ENCODE measurements at regions not wholly inside any gene's neighbourhood (a gene's known extent, or its start where the extent isn't known, plus 50 kb on each side); places are given as distances from the start of the nearest gene placed in this dataset.

DNA sequence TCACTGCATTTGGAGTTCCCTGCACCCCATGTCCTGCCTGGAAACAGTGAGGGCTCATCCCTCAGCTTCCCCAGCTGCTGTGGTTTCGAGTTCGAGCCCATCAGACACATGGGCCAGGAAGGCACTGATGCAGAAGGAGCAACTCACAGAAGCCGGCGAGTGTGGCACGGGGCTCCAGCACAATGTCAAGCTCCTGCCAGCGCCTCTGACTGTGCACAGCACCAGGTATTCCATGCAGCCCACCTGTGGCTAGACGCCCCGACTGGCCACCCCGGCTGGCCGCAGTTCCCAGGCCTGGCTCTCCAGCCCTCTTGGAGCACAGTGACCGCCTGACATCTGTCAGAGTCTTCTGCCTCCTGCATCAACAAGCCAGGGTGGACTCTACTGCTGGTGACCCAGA, 419.4 kb downstream of the SHANK2 start:
- Histone ChIP-seq H3K4me3 (ENCODE audit: low read depth, low read length) (no peak overlapping the region), H3K36me3 (ENCODE audit: insufficient read depth) (no peaks in the 10 kb centered on the region), H3K4me1 (ENCODE audit: insufficient read depth) (no peaks in the 10 kb centered on the region), H3K27ac (ENCODE audit: low read depth) (no peak overlapping the region)
- 87% methylated on average over 11 of the region's 11 CpGs for WGBS
- no peak for DNase-seq (ENCODE audit: extremely low spot score)

DNA sequence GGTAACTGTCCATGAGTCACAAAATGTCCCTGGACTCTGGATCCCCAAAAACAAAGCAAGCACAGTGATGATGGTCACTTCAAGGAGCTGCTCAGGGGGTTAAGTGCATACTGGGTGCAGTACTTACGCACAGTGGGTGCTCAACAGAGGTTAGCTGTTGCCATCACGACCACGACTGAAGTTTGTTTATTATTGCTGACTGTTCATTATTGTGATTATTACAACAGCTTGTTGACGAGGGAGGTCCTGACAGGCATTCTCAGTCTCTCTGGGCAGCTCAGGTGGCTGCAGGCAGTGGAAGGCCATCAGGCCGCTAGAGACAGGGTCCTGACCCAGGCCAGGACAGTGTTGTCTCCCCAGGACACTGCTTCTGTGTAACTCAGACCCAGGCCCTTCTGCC, 418.8 kb downstream of the SHANK2 start:
- WGBS: 59% methylated on average over 5 of the region's 5 CpGs
- H3K27ac ChIP-seq (ENCODE audit: low read depth): no peak overlapping the region

DNA sequence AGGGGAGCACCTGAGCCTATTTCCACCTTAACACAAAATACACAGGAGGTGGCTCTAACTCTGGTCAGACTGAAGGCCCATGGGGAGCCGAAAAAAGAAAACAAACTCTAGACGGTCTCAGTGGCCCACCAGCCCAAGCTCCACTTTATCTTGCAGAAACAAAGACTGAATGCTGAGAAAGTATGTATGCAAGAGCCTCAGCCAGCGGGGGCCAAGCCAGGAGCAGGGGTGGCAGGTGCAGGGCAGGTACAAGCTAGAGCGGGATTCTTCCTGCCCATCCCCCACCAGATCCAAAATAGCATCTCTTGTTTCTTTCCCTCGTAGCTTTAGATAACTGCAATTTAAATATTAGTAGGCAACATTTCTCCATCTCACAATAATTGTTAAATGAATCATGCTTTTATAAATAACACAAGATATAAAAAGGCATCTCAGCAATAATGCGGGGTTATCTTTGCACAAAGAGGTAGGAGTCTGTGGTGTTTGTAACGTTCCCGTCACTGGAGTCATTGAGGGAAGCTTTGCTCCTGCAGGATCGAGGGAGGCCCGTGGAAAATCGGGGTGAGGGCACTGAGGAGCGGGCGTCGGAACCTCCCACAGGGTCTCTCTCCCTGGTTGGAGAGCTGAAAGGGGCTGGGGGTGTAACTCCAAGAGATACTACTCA, 418.0 kb downstream of the SHANK2 start:
- 52% methylated on average over 14 of the region's 14 CpGs for WGBS
- Histone ChIP-seq H3K4me1 (ENCODE audit: insufficient read depth) (no peaks in the 10 kb centered on the region), H3K27ac (ENCODE audit: low read depth) (no peak overlapping the region), H3K36me3 (ENCODE audit: insufficient read depth) (no peaks in the 10 kb centered on the region), H3K4me3 (ENCODE audit: low read depth, low read length) (no peak overlapping the region)
- DNase-seq (ENCODE audit: extremely low spot score): no peak

More for the DNA sequence above, 418.8 kb downstream of the SHANK2 start:
- DNase-seq (ENCODE audit: extremely low spot score): no peak
- Histone ChIP-seq H3K4me1 (ENCODE audit: insufficient read depth) (no peaks in the 10 kb centered on the region), H3K4me3 (ENCODE audit: low read depth, low read length) (no peak overlapping the region), H3K36me3 (ENCODE audit: insufficient read depth) (no peaks in the 10 kb centered on the region)

DNA sequence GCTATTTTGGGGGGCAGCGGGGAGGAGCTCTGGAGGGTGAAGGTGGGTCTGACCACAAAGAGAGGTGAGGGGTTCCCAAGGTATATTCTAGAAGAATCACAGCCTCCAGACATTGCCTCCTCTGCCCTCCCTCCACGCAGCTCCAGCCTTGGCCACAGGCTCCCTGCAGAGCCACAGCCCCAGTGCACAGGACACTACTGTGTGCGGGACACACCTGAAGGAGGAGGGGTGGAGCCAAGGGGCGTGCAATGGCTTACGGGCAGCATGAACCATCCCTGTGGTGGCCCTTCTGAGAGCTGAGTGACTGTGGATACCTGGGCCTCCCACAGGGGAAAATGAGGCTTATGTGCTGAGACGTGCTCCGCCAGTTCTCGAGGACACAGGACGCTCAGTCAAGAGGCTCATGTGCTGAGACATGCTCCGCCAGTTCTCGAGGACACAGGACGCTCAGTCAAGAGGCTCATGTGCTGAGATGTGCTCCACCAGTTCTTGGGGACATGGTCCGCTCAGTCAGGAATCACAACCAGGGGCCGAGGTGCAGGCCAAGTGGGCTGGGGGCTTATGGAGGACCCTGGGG, 417.3 kb downstream of the SHANK2 start:
- Histone ChIP-seq H3K4me3 (ENCODE audit: low read depth, low read length) (no peak overlapping the region), H3K36me3 (ENCODE audit: insufficient read depth) (no peaks in the 10 kb centered on the region), H3K27ac (ENCODE audit: low read depth) (no peak overlapping the region), H3K4me1 (ENCODE audit: insufficient read depth) (no peaks in the 10 kb centered on the region)
- 88% methylated on average over 14 of the region's 14 CpGs for WGBS
- DNase-seq (ENCODE audit: extremely low spot score): no peak

DNA sequence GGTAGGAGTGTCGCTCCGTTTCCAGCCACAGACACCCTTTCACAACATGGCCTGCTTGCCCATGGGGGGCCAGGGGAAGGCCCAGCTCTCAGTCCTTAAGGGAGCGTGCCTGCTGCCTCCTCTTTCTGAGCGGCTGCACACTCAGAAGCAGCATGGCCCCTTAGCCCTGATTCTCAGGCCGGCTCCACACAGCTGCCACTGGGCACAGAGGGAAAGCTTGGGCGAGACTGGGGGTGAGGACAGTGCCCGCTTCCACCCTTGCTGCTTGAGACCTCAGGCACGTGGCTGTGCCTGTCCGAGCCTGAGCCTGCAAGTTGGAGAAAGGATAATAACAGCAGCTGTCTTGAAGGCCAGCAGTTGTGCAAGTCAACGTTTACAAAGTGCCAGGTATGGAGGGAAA, 416.3 kb downstream of the SHANK2 start:
- no peak for DNase-seq (ENCODE audit: extremely low spot score)
- no peaks in the 10 kb centered on the region for H3K4me1 ChIP-seq (ENCODE audit: insufficient read depth)
- H3K27ac ChIP-seq (ENCODE audit: low read depth): no peak overlapping the region
- H3K36me3 ChIP-seq (ENCODE audit: insufficient read depth): no peaks in the 10 kb centered on the region
- H3K4me3 ChIP-seq (ENCODE audit: low read depth, low read length): no peak overlapping the region
- 84% methylated on average over 10 of the region's 10 CpGs for WGBS

DNA sequence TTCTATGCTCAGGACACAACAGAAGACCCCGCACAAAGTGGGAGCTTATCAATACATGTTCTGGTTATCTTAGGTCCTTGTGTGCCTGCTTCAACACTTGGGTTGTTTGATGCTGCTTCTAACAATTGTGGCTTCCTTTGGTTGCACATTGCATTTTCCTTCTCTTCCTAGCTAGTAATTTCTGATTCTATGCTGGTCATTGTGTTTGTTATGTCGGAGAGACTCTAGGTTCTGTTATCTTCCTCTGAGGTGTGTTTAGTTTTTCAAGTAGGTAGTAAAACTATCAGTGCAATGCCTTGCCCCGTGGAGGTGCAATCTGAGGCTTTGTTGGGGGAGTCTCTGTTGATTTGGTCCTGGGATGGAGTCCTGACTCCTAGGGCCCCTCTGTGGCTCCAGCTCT, 414.2 kb downstream of the SHANK2 start:
- H3K36me3 ChIP-seq (ENCODE audit: insufficient read depth): no peaks in the 10 kb centered on the region
- H3K4me1 ChIP-seq (ENCODE audit: insufficient read depth): no peaks in the 10 kb centered on the region
- 78% methylated on average over 3 of the region's 3 CpGs for WGBS
- no peak overlapping the region for H3K27ac ChIP-seq (ENCODE audit: low read depth)
- DNase-seq (ENCODE audit: extremely low spot score): no peak
- no peak overlapping the region for H3K4me3 ChIP-seq (ENCODE audit: low read depth, low read length)

DNA sequence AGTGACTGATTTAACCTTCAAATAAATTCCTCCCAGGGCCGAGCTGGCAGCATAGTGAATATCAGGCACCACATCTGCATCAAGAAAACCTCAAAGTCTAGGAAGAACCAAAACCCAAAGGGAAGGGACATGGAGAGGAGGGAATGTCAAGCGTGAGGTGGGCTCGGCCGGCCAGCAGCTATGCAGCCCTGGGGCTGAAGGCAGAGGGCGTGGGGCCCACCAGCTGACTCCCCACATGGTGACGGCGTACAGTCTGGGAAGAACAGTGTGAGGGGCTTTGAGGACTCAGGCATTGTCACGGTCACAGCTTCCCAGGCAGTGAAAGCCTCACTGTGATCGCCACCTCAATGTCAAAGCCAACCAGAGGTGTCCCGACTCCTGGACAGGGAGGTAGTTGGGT, 412.5 kb downstream of the SHANK2 start:
- no peak overlapping the region for H3K27ac ChIP-seq (ENCODE audit: low read depth)
- 91% methylated on average over 10 of the region's 10 CpGs for WGBS

DNA sequence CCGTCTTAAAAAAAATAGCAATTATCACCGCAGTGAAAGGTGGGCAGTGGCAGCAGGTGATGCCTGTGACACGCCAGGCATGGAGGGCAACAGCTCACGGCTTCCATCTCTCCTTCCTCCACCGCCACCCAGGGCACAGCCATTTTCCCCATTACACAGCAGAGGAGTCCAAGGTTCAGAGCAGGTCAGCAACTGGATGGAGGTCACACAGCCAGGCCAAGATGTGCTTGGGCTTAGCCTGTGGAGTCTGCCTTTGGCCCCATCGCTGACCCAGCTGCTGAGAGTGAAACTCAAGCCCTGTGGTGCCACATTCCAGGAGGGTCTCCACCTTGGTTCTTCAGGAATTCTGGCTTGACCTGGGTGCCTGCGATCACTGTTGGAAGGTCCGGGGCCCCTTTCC, 411.1 kb downstream of the SHANK2 start:
- 96% methylated on average over 8 of the region's 8 CpGs for WGBS
- H3K4me1 ChIP-seq (ENCODE audit: insufficient read depth): no peaks in the 10 kb centered on the region
- no peak for DNase-seq (ENCODE audit: extremely low spot score)
- H3K27ac ChIP-seq (ENCODE audit: low read depth): no peak overlapping the region
- no peaks in the 10 kb centered on the region for H3K36me3 ChIP-seq (ENCODE audit: insufficient read depth)
- no peak overlapping the region for H3K4me3 ChIP-seq (ENCODE audit: low read depth, low read length)

More for the DNA sequence above, 412.5 kb downstream of the SHANK2 start:
- no peak for DNase-seq (ENCODE audit: extremely low spot score)
- no peak overlapping the region for H3K4me3 ChIP-seq (ENCODE audit: low read depth, low read length)
- H3K36me3 ChIP-seq (ENCODE audit: insufficient read depth): no peaks in the 10 kb centered on the region
- no peaks in the 10 kb centered on the region for H3K4me1 ChIP-seq (ENCODE audit: insufficient read depth)

DNA sequence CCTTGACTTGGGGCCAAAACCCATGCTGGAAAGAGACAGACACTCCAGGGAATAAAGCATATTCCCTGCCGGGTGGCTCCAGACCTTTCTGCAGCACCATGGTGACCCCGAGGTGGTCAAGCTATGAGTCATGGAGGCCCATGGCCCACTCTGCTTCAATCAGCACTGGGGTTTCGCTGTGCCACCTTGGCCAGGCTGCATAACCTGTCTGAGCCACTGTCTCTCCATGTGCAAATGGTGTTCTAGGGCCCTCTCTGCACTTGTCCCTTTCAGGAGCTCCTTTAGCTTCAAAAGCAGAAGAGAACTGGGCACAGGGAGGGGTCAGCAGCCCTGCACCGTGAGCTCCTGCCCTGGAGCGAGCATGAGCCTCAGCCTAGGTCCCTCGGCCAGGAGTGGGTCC, 410.1 kb downstream of the SHANK2 start:
- no peaks in the 10 kb centered on the region for H3K36me3 ChIP-seq (ENCODE audit: insufficient read depth)
- H3K27ac ChIP-seq (ENCODE audit: low read depth): no peak overlapping the region
- no peaks in the 10 kb centered on the region for H3K4me1 ChIP-seq (ENCODE audit: insufficient read depth)
- no peak overlapping the region for H3K4me3 ChIP-seq (ENCODE audit: low read depth, low read length)
- WGBS: 84% methylated on average over 6 of the region's 6 CpGs
- no peak for DNase-seq (ENCODE audit: extremely low spot score)

DNA sequence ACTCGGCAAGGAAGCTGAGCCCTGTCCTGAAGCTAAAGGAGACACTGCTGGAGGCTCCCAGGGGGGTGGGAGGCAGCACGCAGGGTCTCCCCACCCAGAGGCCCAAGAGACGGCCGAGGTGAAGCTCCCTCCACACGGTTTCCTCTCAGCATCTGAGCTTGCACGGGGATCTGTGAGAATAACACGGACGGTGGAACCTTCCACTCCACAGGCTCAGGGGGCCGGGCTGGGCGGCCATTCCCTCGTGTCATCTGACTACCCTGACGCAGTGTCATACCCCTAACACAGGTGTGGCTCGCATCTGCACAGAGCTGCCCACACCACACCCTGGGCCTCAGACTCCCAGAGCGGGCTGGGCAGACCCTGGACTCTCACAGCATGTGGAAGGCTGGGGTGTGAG, 409.7 kb downstream of the SHANK2 start:
- DNase-seq (ENCODE audit: extremely low spot score): no peak
- Histone ChIP-seq H3K4me3 (ENCODE audit: low read depth, low read length) (no peak overlapping the region), H3K27ac (ENCODE audit: low read depth) (no peak overlapping the region), H3K4me1 (ENCODE audit: insufficient read depth) (no peaks in the 10 kb centered on the region), H3K36me3 (ENCODE audit: insufficient read depth) (no peaks in the 10 kb centered on the region)
- 84% methylated on average over 14 of the region's 14 CpGs for WGBS

DNA sequence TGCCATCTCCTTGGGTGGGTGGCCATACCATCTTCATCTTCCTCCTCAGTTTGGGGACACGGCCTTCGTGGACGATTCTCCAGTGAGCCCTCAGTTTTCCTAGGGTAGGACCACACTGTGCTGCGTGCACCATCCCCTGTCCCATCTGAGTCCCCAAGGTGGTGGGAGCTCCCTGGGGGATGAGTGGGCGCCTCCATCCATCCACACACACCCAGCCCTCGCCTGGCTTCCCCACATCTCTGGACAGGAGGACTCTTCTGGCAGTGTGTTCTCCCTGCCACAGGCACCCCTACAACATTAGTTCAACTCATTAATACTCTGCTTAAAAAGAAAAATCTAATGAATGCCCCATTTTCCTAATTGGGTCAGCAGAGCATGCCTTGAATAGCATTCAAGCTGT, 408.5 kb downstream of the SHANK2 start:
- Histone ChIP-seq H3K36me3 (ENCODE audit: insufficient read depth) (no peaks in the 10 kb centered on the region), H3K4me1 (ENCODE audit: insufficient read depth) (no peaks in the 10 kb centered on the region), H3K27ac (ENCODE audit: low read depth) (no peak overlapping the region), H3K4me3 (ENCODE audit: low read depth, low read length) (no peak overlapping the region)
- DNase-seq (ENCODE audit: extremely low spot score): no peak
- 94% methylated on average over 6 of the region's 6 CpGs for WGBS

DNA sequence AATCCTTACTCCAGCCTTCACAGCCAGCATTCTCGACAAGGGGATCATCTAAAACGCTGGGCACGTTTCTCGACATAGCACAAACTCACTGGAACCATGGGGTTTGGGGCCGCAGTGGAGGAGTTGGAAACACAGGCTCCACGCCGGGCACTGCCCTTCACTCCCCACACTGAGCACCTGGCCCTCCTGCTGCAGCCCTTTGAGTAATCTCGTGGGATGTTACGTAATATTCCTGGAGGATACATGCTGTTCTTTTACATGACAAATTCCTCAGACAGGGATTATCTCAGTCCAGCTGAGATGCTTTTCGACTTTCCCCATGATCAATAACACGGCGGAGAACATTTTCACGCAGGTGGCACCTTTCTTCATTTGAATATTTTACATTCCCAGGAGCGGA, 408.0 kb downstream of the SHANK2 start:
- Histone ChIP-seq H3K36me3 (ENCODE audit: insufficient read depth) (no peaks in the 10 kb centered on the region), H3K27ac (ENCODE audit: low read depth) (no peak overlapping the region), H3K4me1 (ENCODE audit: insufficient read depth) (no peaks in the 10 kb centered on the region), H3K4me3 (ENCODE audit: low read depth, low read length) (no peak overlapping the region)
- DNase-seq (ENCODE audit: extremely low spot score): no peak
- 84% methylated on average over 14 of the region's 14 CpGs for whole genome bisulfite sequencing

DNA sequence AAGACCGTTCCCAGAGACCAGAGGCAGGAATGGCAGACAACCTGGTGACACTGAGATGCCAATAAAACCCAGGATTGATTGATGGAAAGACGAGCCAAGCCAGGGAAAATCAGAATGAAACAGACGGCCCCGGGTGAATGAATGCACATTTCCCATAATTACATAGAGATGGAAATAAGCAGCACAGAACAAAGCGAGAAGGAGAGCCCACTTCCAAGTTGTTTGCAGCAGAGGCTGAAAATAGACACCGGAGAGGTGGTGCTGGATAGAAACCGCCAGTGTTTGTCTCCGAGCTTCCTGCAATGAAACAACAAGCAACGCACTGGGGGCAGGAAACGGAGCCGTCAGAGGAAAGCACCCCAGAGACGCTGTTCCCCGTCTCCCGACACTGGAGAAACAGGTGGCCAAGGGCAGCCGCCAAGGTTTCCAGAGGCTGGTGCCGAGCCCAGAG, 406.8 kb downstream of the SHANK2 start:
- 44% methylated on average over 16 of the region's 16 CpGs for WGBS
- no peak for DNase-seq (ENCODE audit: extremely low spot score)
- no peak overlapping the region for H3K4me3 ChIP-seq (ENCODE audit: low read depth, low read length)

DNA sequence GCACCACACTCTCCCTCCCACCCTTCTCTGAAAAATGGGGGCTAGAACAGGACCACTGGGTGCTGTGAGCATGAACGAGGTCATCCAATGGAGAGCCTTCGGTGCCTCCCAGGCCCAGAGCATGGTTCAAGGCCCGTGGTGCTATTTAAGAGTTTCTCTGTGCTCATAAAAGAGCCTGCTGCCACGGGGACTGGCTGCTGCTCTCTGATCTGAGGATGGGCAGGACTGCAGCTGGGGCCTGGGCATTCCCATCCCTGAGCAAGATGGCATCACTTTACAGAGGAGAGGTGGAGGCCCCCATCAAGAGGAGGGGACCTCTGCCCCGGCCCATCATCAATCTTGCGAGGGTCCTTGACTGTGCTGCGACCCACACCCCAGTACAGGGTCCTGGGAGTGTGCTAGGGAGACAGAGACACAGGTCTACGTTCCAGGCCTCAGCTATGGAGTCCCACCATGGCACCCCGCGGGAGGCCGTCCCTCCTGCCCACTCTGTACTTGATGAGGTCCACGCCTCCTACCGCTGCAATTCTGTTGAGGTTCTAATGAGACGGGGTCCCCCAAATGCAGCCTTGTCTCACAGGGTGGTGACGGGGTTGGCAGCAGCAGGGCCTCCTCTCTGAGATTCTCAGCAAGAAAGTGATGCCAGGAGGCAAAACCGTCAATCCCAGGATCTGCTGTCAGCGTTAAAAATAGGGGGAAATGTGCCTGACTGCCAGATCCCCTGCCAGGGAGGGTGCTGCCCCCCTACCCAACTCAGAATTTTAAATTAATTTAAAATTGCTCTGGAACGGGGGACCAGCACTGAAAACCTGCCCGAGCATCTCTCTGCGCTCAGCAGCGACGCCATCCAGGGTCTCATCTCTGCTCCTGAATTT, 405.4 kb downstream of the SHANK2 start:
- Histone ChIP-seq H3K4me3 (ENCODE audit: low read depth, low read length) (no peak overlapping the region), H3K27ac (ENCODE audit: low read depth) (no peak overlapping the region), H3K4me1 (ENCODE audit: insufficient read depth) (no peaks in the 10 kb centered on the region), H3K36me3 (ENCODE audit: insufficient read depth) (no peaks in the 10 kb centered on the region)
- 89% methylated on average over 22 of the region's 22 CpGs for WGBS
- no peak for DNase-seq (ENCODE audit: extremely low spot score)

More for the DNA sequence above, 406.8 kb downstream of the SHANK2 start:
- Histone ChIP-seq H3K4me1 (ENCODE audit: insufficient read depth) (no peaks in the 10 kb centered on the region), H3K36me3 (ENCODE audit: insufficient read depth) (no peaks in the 10 kb centered on the region), H3K27ac (ENCODE audit: low read depth) (no peak overlapping the region)
